Endothelial cell of umbilical vein (primary cell): ENCODE measurements at regions not wholly inside any gene's neighbourhood (a gene's known extent, or its start where the extent isn't known, plus 50 kb on each side); places are given as distances from the start of the nearest gene placed in this dataset.

Experiments used
- BruUV-seq: library from RNA; stranded (reverse); fragments of 400-500 nt; replicated peaks from 2 replicates; lab custom pipeline; 2021; lab: Mats Ljungman, UMichigan
- CTCF ChIA-PET: fragments of 300-600, 350-600 bp; sonication (Branson Sonifier 250); formaldehyde crosslinking; loops from one replicate; lab custom pipeline; 2021; ENCODE audit warnings: antibody characterized with exemption, inconsistent platforms; lab: Charles Lee
- POLR2A ChIA-PET: fragments of 300-600, 350-600 bp; sonication (Branson Sonifier 250); formaldehyde crosslinking; loops from one replicate; lab custom pipeline; 2021; ENCODE audit warnings: antibody characterized with exemption, inconsistent platforms; lab: Charles Lee
- DNase-seq: peaks from one replicate; pipeline ENCODE4 v3.0.0-alpha.2; 2011; ENCODE audit warnings: low read depth, low spot score
- FAIRE-seq: peaks from 2 replicates; lab custom pipeline; 2011; peaks lifted over from hg19 to GRCh38; lab: Jason Lieb, UNC
- H2AFZ ChIP-seq: 2 replicates; pipeline ENCODE4 v1.6.0; 2012; ENCODE audit warnings: low read depth, low read length, control low read depth, inconsistent platforms
- H3K27ac ChIP-seq: 2 replicates; pipeline ENCODE4 v1.5.1; 2011; ENCODE audit warnings: low read depth, mild to moderate bottlenecking, control low read depth, low read length, moderate library complexity; ENCODE audit not compliant: insufficient read depth
- H3K27me3 ChIP-seq, 2 experiments: 2 replicates each; pipeline versions ENCODE4 v1.6.0 to v1.6.1; 2011; ENCODE audit warnings: low read length in 2 of 2, mixed read lengths in 1 of 2; ENCODE audit not compliant: control insufficient read depth in 2 of 2, insufficient read depth in 2 of 2
- H3K36me3 ChIP-seq, 2 experiments: 2 replicates in 1 of 2; 3 replicates in 1 of 2; pipeline ENCODE4 v1.5.1; 2011; ENCODE audit warnings: low read length in 2 of 2, mild to moderate bottlenecking in 1 of 2, moderate library complexity in 1 of 2; ENCODE audit not compliant: control insufficient read depth in 2 of 2, insufficient read depth in 2 of 2; ENCODE audit errors: extremely low read depth in 1 of 2
- H3K4me1 ChIP-seq: 3 replicates; pipeline ENCODE4 v1.5.1; 2011; ENCODE audit warnings: mild to moderate bottlenecking, low read length; ENCODE audit not compliant: control insufficient read depth, insufficient read depth; ENCODE audit errors: extremely low read depth
- H3K4me2 ChIP-seq: 2 replicates; pipeline ENCODE4 v1.6.1; 2011; ENCODE audit warnings: low read length, control low read depth, mixed read lengths; ENCODE audit not compliant: insufficient read depth
- H3K4me3 ChIP-seq, 3 experiments: fragments of 200-600 bp in 1 of 3; sonication (generic), shearing (Covaris generic) in 1 of 3; replicated peaks in 1 of 3; 2 replicates each; pipeline ENCODE4 v1.5.1; 2011 to 2016; ENCODE audit warnings: control low read depth in 3 of 3, low read length in 3 of 3, mild to moderate bottlenecking in 2 of 3, inconsistent platforms in 1 of 3, low read depth in 1 of 3, moderate library complexity in 1 of 3; ENCODE audit not compliant: insufficient read depth in 1 of 3
- H3K79me2 ChIP-seq: 2 replicates; pipeline ENCODE4 v1.6.0; 2012; ENCODE audit warnings: low read length, inconsistent platforms; ENCODE audit not compliant: control insufficient read depth, insufficient read depth
- H3K9ac ChIP-seq: replicated peaks from 2 replicates; pipeline ENCODE3; 2011; ENCODE audit warnings: low read length, control low read depth; ENCODE audit not compliant: insufficient read depth; ENCODE audit errors: extremely low read depth
- H3K9me1 ChIP-seq: replicated peaks from 3 replicates; pipeline ENCODE4 v1.6.0; 2011; ENCODE audit warnings: mild to moderate bottlenecking, low read length; ENCODE audit not compliant: control insufficient read depth, insufficient read depth; ENCODE audit errors: extremely low read depth
- H3K9me3 ChIP-seq: replicated peaks from 2 replicates; pipeline ENCODE4 v1.5.1; 2012; ENCODE audit warnings: low read length, inconsistent platforms; ENCODE audit not compliant: control insufficient read depth, insufficient read depth
- H4K20me1 ChIP-seq: replicated peaks from 2 replicates; pipeline ENCODE3; 2011; ENCODE audit warnings: mild to moderate bottlenecking, low read length; ENCODE audit not compliant: control insufficient read depth, insufficient read depth; ENCODE audit errors: extremely low read depth
- EZH2 ChIP-seq: IDR thresholded peaks from 2 replicates; pipeline ENCODE4 v1.6.1; 2012; ENCODE audit warnings: borderline replicate concordance, low read depth, mild to moderate bottlenecking, moderate library complexity, low read length, inconsistent platforms; ENCODE audit not compliant: severe bottlenecking
- FOS ChIP-seq: IDR thresholded peaks from 2 replicates; pipeline ENCODE4 v1.6.1; 2011; ENCODE audit warnings: mild to moderate bottlenecking, low read length, moderate library complexity, borderline replicate concordance; ENCODE audit not compliant: insufficient read depth
- GATA2 ChIP-seq: IDR thresholded peaks from 2 replicates; pipeline ENCODE4 v1.7.0; 2011; ENCODE audit warnings: low read depth, mild to moderate bottlenecking, moderate library complexity, mixed read lengths, low read length; ENCODE audit not compliant: insufficient read length, insufficient read depth
- JUN ChIP-seq: IDR thresholded peaks from 2 replicates; pipeline ENCODE4 v1.6.1; 2011; ENCODE audit warnings: borderline replicate concordance, low read depth; ENCODE audit not compliant: insufficient read length, insufficient read depth
- MYC ChIP-seq: IDR thresholded peaks from one replicate; pipeline ENCODE4 v1.6.1; 2011; ENCODE audit warnings: mild to moderate bottlenecking, low read depth, low read length
- POLR2A ChIP-seq: IDR thresholded peaks from 2 replicates; pipeline ENCODE4 v1.6.1; 2012; ENCODE audit warnings: low read depth, mild to moderate bottlenecking, control low read depth, low read length
- POLR2AphosphoS5 ChIP-seq: IDR thresholded peaks from 2 replicates; pipeline ENCODE4 v1.6.1; 2012; ENCODE audit warnings: low read depth, mild to moderate bottlenecking, control low read depth, low read length, moderate library complexity; ENCODE audit not compliant: insufficient read depth
- dilution Hi-C: fragments of 300-500 bp; cut with MboI; formaldehyde crosslinking; loops from one replicate; pipeline ENCODE4 v1.15.0; 2019; ENCODE audit warnings: low sequenced_read_pairs; ENCODE audit not compliant: extremely low pct_ligation_motif_present
- intact Hi-C: fragments of 100-400 bp; cut with micrococcal nuclease; formaldehyde crosslinking; loops from one replicate; pipeline ENCODE4 v1.10.0; 2022
- TF ChIP-seq, protein P1 (sequence below), 2 donors: IDR thresholded peaks; 1 replicate in 1 of 2; 2 replicates in 1 of 2; pipeline ENCODE4 v1.5.1; 2011; ENCODE audit warnings: low read length in 2 of 2, mild to moderate bottlenecking in 2 of 2, moderate library complexity in 2 of 2, control low read depth in 1 of 2, inconsistent platforms in 1 of 2, low read depth in 1 of 2; ENCODE audit not compliant: insufficient read depth in 1 of 2; ENCODE audit errors: extremely low read depth in 1 of 2
- TF ChIP-seq, protein P2 (sequence below): IDR thresholded peaks from 2 replicates; pipeline ENCODE4 v1.6.1; 2011; ENCODE audit not compliant: insufficient read depth, insufficient read length

DNA sequence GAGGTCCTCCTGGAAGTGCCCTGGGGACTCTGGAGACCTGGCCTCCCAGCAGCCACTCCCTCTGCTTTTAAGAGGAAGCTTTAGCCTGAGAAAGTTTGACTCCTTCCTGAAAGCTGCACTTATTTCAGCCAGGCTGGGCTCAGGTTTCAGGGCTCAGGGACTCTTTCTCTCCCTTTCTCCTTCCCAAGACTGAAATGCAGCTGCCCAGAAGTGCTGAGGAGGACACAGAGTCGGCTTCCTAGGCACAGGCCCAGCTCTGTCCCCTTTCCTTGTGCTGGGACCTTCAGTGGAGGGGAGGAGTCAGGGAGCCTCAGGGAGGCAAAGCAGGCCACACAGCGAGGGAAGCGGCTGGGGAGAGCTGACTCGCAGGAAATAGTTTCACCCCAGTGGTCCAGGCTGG lies 137.3 kb downstream of the NAV1 start:
- no peak overlapping the region for H3K9ac ChIP-seq
- no peaks in the 10 kb centered on the region for H3K36me3 ChIP-seq
- H4K20me1 ChIP-seq: no peaks in the 10 kb centered on the region
- FAIRE-seq (peak; percentile 62), DNase-seq (peak; percentile 34)
- no peak overlapping the region for H3K4me3 ChIP-seq
- no peak overlapping the region for H3K27ac ChIP-seq
- dilution Hi-C loops: no loop called here
- H3K4me2 ChIP-seq: no peak overlapping the region
- H3K27me3 ChIP-seq: no peaks in the 10 kb centered on the region
- H3K79me2 ChIP-seq: peaks cover 60% of the 10 kb centered on the region
- TF ChIP-seq EZH2: no peak
- no peak for TF ChIP-seq POLR2A
- TF ChIP-seq POLR2AphosphoS5: no peak
- no peak for TF ChIP-seq MYC
- no peak for TF ChIP-seq JUN
- TF ChIP-seq, protein P1, sequence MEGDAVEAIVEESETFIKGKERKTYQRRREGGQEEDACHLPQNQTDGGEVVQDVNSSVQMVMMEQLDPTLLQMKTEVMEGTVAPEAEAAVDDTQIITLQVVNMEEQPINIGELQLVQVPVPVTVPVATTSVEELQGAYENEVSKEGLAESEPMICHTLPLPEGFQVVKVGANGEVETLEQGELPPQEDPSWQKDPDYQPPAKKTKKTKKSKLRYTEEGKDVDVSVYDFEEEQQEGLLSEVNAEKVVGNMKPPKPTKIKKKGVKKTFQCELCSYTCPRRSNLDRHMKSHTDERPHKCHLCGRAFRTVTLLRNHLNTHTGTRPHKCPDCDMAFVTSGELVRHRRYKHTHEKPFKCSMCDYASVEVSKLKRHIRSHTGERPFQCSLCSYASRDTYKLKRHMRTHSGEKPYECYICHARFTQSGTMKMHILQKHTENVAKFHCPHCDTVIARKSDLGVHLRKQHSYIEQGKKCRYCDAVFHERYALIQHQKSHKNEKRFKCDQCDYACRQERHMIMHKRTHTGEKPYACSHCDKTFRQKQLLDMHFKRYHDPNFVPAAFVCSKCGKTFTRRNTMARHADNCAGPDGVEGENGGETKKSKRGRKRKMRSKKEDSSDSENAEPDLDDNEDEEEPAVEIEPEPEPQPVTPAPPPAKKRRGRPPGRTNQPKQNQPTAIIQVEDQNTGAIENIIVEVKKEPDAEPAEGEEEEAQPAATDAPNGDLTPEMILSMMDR (IDR thresholded peaks at IDR 0.05; ENCODE audit: extremely low read depth in 1 of 2, insufficient read depth in 1 of 2, low read depth in 1 of 2, low read length in 2 of 2): no peak
- no peak for TF ChIP-seq GATA2
- no peak for TF ChIP-seq FOS
- TF ChIP-seq, protein P2, sequence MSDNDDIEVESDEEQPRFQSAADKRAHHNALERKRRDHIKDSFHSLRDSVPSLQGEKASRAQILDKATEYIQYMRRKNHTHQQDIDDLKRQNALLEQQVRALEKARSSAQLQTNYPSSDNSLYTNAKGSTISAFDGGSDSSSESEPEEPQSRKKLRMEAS: no peak
- BruUV-seq: no TSS peak
- H3K9me3 ChIP-seq: no peaks in the 10 kb centered on the region
- intact Hi-C loops: no loop called here
- peaks cover 16% of the 10 kb centered on the region for H3K4me1 ChIP-seq
- ChIA-PET CTCF (interaction anchor here (0.7 to 1.5 kb wide), 8 partner anchors 12 to 145 kb away, joined by 3 to 11 read pairs (median 4); no protein-coding TSS in a partner anchor), POLR2A (no interaction called here)
- H2AFZ ChIP-seq: no peak overlapping the region
- no peaks in the 10 kb centered on the region for H3K9me1 ChIP-seq
